ENCODE measurements at regions not wholly inside any gene's neighbourhood (a gene's known extent, or its start where the extent isn't known, plus 50 kb on each side); places are given as distances from the start of the nearest gene placed in this dataset.

- H3K9me3 ChIP-seq (ENCODE audit: severe bottlenecking) = peaks cover 19% of the 10 kb centered on the region
- no peak for DNase-seq
- H3K4me3 ChIP-seq (ENCODE audit: low read depth, low read length) = no peak overlapping the region
- H3K27ac ChIP-seq = no peak overlapping the region
- H3K27me3 ChIP-seq (ENCODE audit: insufficient read depth, low read depth, severe bottlenecking) = no peaks in the 10 kb centered on the region
- no peak for TF ChIP-seq CTCF (IDR thresholded peaks at IDR 0.05; ENCODE audit: low read depth, low read length)
- no peaks in the 10 kb centered on the region for H3K36me3 ChIP-seq
Measured at GRCh38 chr6:49370518-49370917, 92.5 kb downstream of the MMUT start.

GRCh38 chr6:49366539-49366938 lies 96.5 kb downstream of the MMUT start:
- no peaks in the 10 kb centered on the region for H3K27me3 ChIP-seq (ENCODE audit: insufficient read depth, low read depth, severe bottlenecking)
- H3K27ac ChIP-seq = no peak overlapping the region
- no peaks in the 10 kb centered on the region for H3K36me3 ChIP-seq
- H3K4me3 ChIP-seq (ENCODE audit: low read depth, low read length) = no peak overlapping the region
- no peak for DNase-seq
- H3K9me3 ChIP-seq (ENCODE audit: severe bottlenecking) = peaks cover 22% of the 10 kb centered on the region
- TF ChIP-seq CTCF (IDR thresholded peaks at IDR 0.05; ENCODE audit: low read depth, low read length) = no peak

- DNase-seq = no peak
- Histone ChIP-seq H3K27ac (no peak overlapping the region), H3K4me3 (ENCODE audit: low read depth, low read length) (no peak overlapping the region), H3K9me3 (ENCODE audit: severe bottlenecking) (peaks cover 4% of the 10 kb centered on the region), H3K36me3 (no peaks in the 10 kb centered on the region), H3K27me3 (ENCODE audit: insufficient read depth, low read depth, severe bottlenecking) (no peaks in the 10 kb centered on the region)
- TF ChIP-seq CTCF (IDR thresholded peaks at IDR 0.05; ENCODE audit: low read depth, low read length) = no peak
Measured at GRCh38 chr6:49348561-49348960, 114.5 kb downstream of the MMUT start.

GRCh38 chr6:49342410-49342809 lies 120.6 kb downstream of the MMUT start:
- no peak overlapping the region for H3K4me3 ChIP-seq (ENCODE audit: low read depth, low read length)
- H3K36me3 ChIP-seq = no peaks in the 10 kb centered on the region
- H3K9me3 ChIP-seq (ENCODE audit: severe bottlenecking) = no peaks in the 10 kb centered on the region
- DNase-seq = no peak
- H3K27ac ChIP-seq = no peak overlapping the region
- no peak for TF ChIP-seq CTCF (IDR thresholded peaks at IDR 0.05; ENCODE audit: low read depth, low read length)
- no peaks in the 10 kb centered on the region for H3K27me3 ChIP-seq (ENCODE audit: insufficient read depth, low read depth, severe bottlenecking)

GRCh38 chr6:49341869-49342268 lies 121.2 kb downstream of the MMUT start:
- no peaks in the 10 kb centered on the region for H3K27me3 ChIP-seq (ENCODE audit: insufficient read depth, low read depth, severe bottlenecking)
- no peaks in the 10 kb centered on the region for H3K9me3 ChIP-seq (ENCODE audit: severe bottlenecking)
- H3K4me3 ChIP-seq (ENCODE audit: low read depth, low read length) = no peak overlapping the region
- no peak for DNase-seq
- H3K27ac ChIP-seq = no peak overlapping the region
- no peak for TF ChIP-seq CTCF (IDR thresholded peaks at IDR 0.05; ENCODE audit: low read depth, low read length)
- no peaks in the 10 kb centered on the region for H3K36me3 ChIP-seq

- Histone ChIP-seq H3K27ac (no peak overlapping the region), H3K36me3 (no peaks in the 10 kb centered on the region), H3K27me3 (ENCODE audit: insufficient read depth, low read depth, severe bottlenecking) (no peaks in the 10 kb centered on the region), H3K9me3 (ENCODE audit: severe bottlenecking) (no peaks in the 10 kb centered on the region), H3K4me3 (ENCODE audit: low read depth, low read length) (no peak overlapping the region)
- DNase-seq = no peak
- no peak for TF ChIP-seq CTCF (IDR thresholded peaks at IDR 0.05; ENCODE audit: low read depth, low read length)
Measured at GRCh38 chr6:49339096-49339495, 124.0 kb downstream of the MMUT start.

Measured in WERI-Rb-1 (cell line).